Neural crest cell (in vitro differentiated cells): ENCODE measurements at regions not wholly inside any gene's neighbourhood (a gene's known extent, or its start where the extent isn't known, plus 50 kb on each side); places are given as distances from the start of the nearest gene placed in this dataset.

Experiments used
- DNase-seq: peaks from one replicate; pipeline ENCODE4 v3.0.0; 2021; ENCODE audit warnings: low read depth, mixed read lengths, low spot score
- H3K27ac Mint-ChIP-seq: one replicate; pipeline ENCODE4 v1.8.0; 2021; ENCODE audit warnings: mild to moderate bottlenecking, mixed read lengths; ENCODE audit not compliant: unreplicated experiment
- H3K27me3 Mint-ChIP-seq: 2 replicates; pipeline ENCODE4 v1.8.0; 2021; ENCODE audit warnings: low read depth, mild to moderate bottlenecking, mixed read lengths
- H3K36me3 Mint-ChIP-seq: 2 replicates; pipeline ENCODE4 v1.8.0; 2021; ENCODE audit warnings: low read depth, mild to moderate bottlenecking, mixed read lengths
- H3K4me1 Mint-ChIP-seq: 2 replicates; pipeline ENCODE4 v1.8.0; 2021; ENCODE audit warnings: mixed read lengths
- H3K4me3 Mint-ChIP-seq: one replicate; pipeline ENCODE4 v1.8.0; 2021; ENCODE audit warnings: mild to moderate bottlenecking, mixed read lengths
- H3K9me3 Mint-ChIP-seq: 2 replicates; pipeline ENCODE4 v1.8.0; 2021; ENCODE audit warnings: mixed read lengths
- TF ChIP-seq, protein P1 (sequence below): fragments of 200-600 bp; sonication (generic); conservative IDR thresholded peaks from 2 replicates; pipeline ENCODE4 v1.5.0; 2021; ENCODE audit warnings: antibody characterized with exemption, mild to moderate bottlenecking

DNA sequence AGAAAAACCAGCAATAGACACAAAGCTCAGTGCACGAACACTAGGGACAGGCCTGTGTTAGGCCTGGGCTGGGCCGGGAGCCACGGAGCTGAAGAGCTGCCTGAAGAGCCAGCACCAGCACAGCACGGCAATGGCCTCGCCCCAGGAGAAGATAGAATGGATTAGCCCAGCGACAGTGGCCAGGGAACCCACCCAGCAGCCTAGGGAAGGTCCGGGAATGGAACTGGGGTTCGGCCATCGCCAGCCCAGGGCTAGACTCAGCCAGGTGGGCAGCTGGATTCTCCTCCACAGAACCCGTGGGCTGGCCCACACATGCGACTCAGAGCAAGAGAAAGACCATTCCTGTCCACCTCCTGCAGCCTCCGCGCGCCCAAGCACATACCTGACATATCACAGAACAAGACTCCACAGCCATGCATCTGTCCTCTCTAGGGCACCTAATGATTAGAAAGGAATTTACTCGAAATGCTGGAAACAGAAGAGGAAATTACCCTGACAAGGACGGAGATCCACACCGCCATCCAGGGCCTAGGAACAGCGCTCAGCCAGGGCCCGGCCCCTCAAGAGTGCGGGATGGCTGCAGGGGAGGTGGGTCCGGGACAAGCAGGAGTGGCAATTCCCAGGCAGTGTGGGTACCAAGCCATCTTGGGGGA, 82.8 kb downstream of the TMEM18 start:
- Mint-ChIP-seq H3K27me3 (no peaks in the 10 kb centered on the region), H3K4me1 (peaks cover 12% of the 10 kb centered on the region), H3K36me3 (no peaks in the 10 kb centered on the region), H3K27ac (peak overlapping the region; percentile 73), H3K9me3 (no peaks in the 10 kb centered on the region), H3K4me3 (no peak overlapping the region)
- TF ChIP-seq, protein P1, sequence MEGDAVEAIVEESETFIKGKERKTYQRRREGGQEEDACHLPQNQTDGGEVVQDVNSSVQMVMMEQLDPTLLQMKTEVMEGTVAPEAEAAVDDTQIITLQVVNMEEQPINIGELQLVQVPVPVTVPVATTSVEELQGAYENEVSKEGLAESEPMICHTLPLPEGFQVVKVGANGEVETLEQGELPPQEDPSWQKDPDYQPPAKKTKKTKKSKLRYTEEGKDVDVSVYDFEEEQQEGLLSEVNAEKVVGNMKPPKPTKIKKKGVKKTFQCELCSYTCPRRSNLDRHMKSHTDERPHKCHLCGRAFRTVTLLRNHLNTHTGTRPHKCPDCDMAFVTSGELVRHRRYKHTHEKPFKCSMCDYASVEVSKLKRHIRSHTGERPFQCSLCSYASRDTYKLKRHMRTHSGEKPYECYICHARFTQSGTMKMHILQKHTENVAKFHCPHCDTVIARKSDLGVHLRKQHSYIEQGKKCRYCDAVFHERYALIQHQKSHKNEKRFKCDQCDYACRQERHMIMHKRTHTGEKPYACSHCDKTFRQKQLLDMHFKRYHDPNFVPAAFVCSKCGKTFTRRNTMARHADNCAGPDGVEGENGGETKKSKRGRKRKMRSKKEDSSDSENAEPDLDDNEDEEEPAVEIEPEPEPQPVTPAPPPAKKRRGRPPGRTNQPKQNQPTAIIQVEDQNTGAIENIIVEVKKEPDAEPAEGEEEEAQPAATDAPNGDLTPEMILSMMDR, result no peak
- no peak for DNase-seq

DNA sequence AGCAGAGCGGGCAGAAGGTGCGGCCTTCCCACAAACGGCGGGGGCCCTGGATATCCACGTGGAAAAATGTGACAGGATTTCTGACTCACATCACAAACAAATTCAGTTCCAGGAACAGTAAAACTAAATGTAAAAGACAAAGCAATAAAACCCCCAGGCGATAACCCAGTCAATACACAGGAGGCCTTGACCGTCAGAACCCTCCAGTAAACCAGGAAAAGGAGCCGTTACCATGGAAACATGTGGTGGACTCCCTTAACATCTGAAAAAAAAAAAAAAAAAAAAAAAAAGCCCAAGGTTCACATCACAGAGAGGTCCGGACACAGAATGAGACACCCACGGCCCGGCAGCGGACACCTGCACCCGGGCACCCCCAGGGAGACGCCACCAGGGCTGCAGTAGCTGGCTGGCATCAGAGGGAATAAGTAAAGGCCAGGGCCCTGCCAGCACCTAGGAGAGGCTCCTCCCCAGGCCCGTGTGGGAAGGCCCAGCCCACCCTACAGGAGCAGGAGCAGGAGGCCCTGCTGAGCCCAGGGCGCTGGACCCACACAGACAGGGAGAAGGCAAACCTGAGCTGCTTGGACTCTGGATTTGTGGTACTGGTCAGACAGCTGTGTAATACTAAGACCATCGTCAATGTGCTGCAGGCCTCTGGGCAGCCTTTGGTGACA, 83.7 kb downstream of the TMEM18 start:
- Mint-ChIP-seq H3K27me3 (peaks cover 4% of the 10 kb centered on the region), H3K4me3 (no peak overlapping the region), H3K4me1 (peaks cover 12% of the 10 kb centered on the region), H3K36me3 (no peaks in the 10 kb centered on the region), H3K9me3 (no peaks in the 10 kb centered on the region), H3K27ac (peak overlapping the region; percentile 73)
- no peak for DNase-seq
- TF ChIP-seq, protein P1, result no peak

DNA sequence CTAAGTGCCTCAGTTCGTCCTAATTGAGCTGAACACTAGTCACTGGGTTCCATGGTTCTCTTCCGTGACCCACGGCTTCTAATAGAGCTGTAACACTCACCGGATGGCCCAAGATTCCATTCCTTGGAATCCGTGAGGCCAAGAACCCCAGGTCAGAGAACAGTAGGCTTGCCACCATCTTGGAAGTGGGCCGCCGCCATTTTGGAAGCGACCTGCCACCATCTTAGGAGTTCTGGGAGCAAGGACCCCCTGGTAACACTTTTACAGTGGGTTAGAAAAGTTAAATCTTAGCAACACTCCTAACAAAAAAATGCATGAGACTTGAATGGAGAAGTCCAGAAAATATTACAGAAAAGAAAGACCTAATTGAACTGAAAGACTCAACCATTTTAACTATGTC, 84.5 kb downstream of the TMEM18 start:
- TF ChIP-seq, protein P1, result no peak
- Mint-ChIP-seq H3K4me3 (no peak overlapping the region), H3K36me3 (no peaks in the 10 kb centered on the region), H3K4me1 (peaks cover 12% of the 10 kb centered on the region), H3K9me3 (no peaks in the 10 kb centered on the region), H3K27ac (no peak overlapping the region), H3K27me3 (peaks cover 4% of the 10 kb centered on the region)
- no peak for DNase-seq

DNA sequence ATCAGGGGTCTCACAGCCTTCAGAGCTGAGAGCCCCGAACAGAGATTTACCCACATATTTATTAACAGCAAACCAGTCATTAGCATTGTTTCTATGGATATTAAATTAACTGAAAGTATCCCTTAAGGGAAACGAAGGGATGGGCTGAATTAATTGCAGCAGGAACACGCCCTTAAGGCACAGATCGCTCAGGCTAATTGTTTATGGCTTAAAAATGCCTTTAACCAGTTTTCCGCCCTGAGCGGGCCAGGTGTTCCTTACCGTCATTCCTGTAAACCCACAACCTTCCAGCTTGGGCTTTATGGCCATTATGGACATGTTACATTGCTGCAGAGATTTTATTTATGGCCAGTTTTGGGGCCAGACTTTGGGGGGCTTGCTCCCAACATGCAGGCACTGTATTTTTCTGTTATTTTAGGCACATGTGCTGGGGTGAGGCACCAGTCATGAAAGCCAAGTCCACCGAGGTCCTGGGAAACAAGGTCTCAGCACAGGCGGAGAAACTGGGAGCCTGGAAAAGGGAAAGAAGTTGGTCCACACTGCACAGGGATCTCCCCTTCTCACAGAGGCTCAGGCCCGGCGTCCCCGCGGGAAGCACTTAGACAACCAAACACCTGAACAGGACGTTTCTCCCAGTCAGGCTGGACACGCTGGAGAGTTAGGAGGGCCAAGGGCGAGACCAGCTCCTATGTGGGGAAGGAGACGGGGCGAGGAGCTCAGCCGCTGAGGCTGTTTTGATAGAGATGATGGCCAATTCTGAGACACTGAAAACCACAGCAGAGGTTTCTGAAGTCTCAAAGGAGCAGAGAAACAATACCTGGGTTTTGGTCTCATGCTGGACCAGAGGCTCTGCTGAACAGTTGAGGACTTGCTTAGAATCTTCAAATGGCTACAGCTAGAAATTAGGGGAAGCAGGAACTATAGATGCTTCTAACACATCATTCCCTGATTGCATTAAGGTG, 86.7 kb downstream of the TMEM18 start:
- Mint-ChIP-seq H3K36me3 (no peaks in the 10 kb centered on the region), H3K27me3 (peaks cover 13% of the 10 kb centered on the region), H3K9me3 (no peaks in the 10 kb centered on the region), H3K27ac (no peak overlapping the region), H3K4me1 (peaks cover 14% of the 10 kb centered on the region), H3K4me3 (no peak overlapping the region)
- TF ChIP-seq, protein P1, result no peak
- no peak for DNase-seq

DNA sequence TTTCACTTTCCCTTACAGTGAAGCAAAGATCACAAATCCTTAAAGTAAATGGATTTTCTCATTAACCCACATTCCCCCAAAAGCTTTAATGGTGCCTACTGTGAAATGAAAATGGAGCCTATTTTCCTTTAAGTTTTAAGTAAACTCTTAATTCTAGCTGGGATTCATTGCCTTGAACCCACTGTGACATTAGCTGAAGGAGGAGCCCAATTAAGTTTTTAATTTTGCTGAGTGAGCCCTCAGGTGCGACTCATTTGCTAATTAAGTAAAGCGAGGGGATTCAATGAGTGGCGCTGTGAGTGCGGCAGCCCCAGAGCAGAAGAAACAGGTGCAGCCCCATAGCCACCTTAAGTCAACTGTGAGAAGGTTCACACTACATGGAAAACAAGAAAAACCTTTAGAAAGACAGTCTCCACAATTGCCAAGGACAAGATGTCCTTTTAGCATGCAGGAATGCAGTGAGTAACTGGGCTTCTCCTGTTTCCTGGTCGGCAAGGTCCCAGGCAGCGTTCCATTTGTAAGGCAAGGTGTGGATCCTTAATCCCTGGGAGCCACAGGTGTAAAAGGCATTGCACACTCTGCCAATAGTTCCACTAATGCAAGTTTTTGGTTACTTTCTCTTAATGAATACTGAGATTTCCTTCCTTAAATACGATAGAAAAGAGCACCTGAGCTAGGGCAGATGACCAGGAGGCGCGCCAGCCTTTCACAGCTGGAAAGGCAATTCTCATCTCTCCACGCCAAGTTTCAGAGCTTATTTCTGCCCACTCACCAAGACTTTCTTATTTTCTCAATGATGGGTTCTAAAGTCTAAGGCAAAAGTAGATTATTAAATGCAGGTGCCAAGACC, 87.7 kb downstream of the TMEM18 start:
- Mint-ChIP-seq H3K4me3 (no peak overlapping the region), H3K9me3 (no peaks in the 10 kb centered on the region), H3K4me1 (peaks cover 21% of the 10 kb centered on the region), H3K27ac (no peak overlapping the region), H3K36me3 (no peaks in the 10 kb centered on the region), H3K27me3 (peaks cover 21% of the 10 kb centered on the region)
- no peak for DNase-seq
- TF ChIP-seq, protein P1, result no peak
